Activated gamma-delta T cell treated with Interleukin-2 at 50 U/mL for 16 hours (primary cell): ENCODE measurements at regions not wholly inside any gene's neighbourhood (a gene's known extent, or its start where the extent isn't known, plus 50 kb on each side); places are given as distances from the start of the nearest gene placed in this dataset.

Source experiments
- DNase-seq: peaks from one replicate; pipeline ENCODE4 v3.0.0-alpha.2; 2020

DNA sequence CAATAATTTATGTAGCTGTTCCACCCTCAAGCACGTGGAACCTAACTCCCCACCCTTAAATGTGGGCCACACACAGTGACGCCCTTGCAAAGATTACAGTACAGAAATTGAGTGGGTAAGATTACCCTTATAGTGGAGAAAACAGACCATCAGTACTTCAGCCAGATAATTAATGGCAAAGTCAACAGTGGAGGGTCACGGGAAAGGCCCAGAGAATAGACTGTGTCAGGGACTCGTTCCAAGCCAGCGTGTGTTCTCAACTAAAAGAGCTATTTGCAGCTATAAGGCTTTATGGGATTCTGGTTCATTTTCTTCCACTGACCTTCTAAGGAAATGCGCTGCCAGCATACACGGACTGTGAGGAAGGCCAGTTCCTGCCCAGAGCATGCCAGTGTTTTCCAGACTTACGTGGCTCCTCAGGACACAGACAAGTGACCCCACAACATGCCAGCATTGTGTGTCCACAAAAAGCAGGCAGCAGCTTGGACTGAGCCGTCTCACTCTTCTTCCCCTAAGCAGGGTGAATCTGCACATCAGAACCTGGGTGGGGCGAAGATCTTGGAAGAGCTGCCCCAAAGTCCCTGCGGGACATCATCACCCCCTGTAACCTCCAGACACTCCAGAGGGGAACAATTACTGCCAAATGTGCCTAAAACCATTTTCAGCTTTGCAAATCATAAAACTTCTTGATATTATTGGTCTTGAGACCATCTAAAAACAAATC lies 428.5 kb downstream of the OCA2 start:
- DNase-seq = no peak

- no peak for DNase-seq
Measured at GRCh38 chr15:27669641-27670040, 429.5 kb downstream of the OCA2 start.

DNA sequence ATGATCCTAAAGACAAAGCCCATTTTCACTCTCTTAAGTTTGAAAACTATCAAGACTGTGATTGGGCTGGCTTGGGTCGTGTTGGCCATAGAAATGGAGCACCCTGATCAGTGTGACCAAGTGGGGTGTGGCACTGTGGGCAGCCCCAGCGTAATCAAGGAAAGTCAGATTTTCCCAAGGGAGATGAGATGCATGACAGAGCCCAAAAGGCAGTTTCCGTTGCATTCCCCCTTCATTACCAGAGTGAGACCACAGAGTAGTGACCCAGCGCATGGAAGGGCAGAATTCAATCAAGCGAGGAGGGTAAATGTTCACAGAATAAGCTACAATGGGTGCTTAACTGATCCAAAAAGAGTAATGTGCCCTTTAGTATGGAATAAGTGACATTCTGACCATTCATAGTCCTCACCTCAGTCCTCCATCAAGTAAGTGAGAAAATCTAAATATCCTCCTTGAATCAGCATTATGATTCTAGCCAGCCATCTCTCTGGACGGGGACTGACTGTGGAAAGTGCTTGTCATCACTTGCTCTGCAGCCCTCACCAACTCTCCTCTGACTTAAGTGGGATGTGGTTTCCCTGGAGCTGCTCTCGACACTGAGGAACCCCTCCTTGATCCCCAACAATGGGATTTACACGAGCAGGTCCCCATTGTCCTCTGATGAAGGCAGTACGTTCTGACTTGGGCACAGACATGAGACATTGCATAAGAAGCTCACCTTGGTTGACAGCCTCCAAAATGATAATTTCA lies 430.5 kb downstream of the OCA2 start:
- DNase-seq = no peak

- DNase-seq = peak; percentile 11
Measured at GRCh38 chr15:27665002-27665401, 434.1 kb downstream of the OCA2 start.

DNA sequence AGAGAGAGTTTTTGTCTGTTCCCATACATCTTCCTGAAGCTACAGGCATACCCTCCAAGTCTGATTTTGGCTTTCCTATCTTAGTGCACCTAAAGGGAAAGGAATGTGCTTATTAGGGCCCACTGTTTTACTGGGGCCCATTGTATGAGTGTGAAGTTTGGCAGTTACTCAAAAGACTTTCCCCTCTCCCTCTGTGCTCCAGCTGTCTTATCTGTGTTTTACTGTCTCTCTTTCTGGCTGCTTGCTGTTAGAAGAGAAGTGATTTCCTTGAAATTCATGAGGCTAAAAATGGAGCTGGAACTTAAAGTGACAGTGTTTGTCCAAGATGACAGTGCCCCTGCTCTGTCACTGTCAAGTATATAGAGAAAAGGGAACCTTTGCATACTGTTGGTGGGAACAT lies 436.2 kb downstream of the OCA2 start:
- DNase-seq = no peak

DNA sequence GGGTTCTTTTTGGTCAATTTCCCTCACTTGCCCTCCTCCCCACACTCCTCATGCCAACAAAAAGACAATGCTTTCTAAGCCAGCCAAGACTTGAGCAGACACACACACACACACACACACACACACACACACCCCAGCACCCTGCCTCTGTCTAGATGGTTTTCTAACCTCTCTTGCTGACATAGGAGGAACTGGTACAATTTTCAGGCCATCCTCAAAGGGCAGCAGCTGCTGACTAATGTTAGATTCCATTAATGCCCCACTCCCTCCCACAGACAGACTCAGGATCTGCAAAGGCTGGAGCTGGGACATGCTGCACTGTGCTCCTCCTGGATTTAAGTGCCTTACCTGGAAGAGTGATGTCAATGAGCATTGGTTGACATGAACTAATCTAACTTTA lies 438.4 kb downstream of the OCA2 start:
- no peak for DNase-seq

DNA sequence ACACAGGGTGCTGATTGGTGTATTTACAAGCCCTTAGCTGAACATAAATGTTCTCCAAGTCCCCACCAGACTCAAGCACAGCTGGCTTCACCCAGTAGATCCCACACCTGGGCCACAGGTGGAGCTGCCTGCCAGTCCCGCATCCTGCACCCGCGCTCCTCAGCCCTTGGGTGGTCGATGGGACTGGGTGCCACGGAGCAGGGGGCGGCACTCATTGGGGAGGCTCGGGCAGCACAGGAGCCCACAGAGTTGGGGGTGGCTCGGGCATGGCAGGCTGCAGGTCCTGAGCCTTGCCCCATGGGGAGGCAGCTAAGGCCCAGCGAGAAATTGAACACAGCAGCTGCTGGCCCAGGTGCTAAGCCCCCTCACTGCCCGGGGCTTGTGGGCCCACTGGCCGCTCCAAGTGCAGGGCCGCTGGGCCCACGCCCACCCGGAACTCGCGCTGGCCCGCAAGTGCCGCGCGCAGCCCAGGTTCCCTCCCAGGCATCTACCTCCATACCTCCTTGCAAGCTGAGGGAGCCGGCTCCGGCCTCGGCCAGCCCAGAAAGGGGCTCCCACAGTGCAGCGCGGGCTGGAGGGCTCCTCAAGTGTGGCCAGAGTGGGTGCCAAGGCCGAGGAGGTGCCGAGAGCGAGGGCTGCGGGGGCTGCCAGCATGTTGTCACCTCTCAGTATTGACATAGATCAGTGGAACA lies 442.7 kb downstream of the OCA2 start:
- no peak for DNase-seq

GRCh38 chr15:27655056-27655455 lies 444.1 kb downstream of the OCA2 start:
- no peak for DNase-seq

DNA sequence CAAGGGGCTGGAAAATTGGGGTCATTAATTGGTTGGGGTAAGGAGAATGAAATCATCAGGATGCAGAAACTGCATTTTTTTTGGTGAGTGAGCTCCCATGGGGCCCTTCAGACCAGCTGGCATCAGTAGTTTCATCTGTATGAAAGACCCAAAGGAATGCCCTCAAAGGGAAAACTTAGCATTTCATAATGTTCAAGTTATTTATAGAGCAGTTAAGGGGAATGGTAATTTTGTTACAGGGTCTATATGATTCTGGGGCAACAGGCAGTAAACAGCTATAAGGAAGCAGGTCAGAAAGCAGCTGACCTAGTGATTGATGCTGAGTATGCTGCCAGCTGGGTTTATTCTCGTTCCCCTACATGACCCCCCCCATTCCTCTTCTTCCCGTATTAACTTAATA lies 448.9 kb downstream of the OCA2 start:
- no peak for DNase-seq

- DNase-seq = no peak
Measured at GRCh38 chr15:27648359-27648758, 450.8 kb downstream of the OCA2 start.

DNA sequence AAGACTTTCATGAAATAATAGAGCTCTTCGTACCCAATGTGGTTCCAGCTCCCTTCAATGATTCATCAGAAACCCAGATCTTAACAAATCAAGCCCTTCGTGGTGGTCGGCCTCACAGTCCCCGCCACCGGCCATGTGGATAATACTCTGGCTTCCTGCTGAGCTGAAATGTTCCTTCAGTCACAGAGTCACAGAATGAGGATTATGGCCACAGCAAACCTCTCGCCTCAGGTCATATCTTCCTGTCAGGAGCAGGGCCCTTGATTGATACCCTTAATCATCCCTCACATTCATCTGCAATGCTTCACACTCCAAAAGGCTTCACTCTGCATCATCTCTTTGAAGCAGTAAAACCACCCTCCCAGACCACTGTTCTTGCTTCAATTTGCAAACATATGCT lies 452.6 kb downstream of the OCA2 start:
- no peak for DNase-seq

GRCh38 chr15:27645672-27646071 lies 453.4 kb downstream of the OCA2 start:
- DNase-seq = no peak

GRCh38 chr15:27642981-27643380 lies 456.1 kb downstream of the OCA2 start:
- DNase-seq = no peak

GRCh38 chr15:27639595-27639994 lies 459.5 kb downstream of the OCA2 start:
- no peak for DNase-seq

DNA sequence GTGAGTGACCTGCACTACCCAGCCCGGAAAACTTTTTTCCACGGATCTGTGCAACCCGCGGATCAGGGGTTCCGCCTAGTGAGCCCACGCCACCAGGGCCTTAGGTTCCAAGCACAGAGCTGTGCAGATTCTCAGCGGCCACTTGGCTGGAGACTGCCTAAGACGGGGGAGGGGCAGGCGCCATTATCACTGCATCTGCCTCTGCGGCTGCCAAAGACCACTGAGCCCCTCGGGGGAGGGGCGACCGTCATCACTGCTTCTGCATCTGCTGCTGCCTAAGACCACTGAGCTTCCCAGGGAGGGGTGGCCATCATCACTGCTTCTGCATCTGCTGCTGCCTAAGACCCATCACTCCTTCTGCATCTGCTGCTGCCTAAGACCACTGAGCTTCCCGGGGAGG lies 460.2 kb downstream of the OCA2 start:
- no peak for DNase-seq

DNA sequence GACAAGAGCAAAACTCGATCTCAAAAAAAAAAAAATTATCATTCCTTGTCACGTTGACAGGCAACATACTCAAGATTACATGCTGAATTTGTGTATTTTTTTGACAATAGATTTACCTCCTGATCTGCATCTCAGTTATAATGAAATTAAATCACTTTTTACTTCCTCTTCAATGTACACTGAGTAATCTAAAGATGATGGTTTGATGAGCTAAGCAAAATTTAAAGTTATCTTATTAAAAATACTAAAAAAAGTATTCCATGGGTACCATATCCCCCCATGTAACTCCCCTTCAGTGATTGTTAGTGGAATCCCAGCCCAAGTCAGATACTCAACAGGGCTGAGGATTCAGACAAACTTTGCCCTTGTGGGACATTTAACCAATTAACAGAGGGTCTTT lies 463.2 kb downstream of the OCA2 start:
- no peak for DNase-seq

DNA sequence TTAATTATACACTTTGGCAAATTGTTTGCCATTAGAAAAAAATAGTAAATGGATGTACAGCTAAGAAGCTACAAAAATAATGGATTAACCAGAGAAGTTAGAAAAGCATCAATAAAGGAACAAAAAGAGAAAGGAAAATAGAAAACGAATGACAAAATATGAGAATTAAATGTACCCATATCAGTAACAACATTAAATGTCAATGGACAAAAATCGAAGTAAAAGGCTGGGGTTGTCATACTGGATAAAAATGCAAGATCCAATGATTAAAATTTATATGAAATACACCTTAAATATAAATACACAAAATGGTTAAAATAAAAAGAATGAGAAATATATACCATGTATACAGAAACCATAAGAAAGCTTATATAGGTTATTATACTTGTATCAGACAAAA lies 470.6 kb downstream of the OCA2 start:
- DNase-seq = no peak

DNA sequence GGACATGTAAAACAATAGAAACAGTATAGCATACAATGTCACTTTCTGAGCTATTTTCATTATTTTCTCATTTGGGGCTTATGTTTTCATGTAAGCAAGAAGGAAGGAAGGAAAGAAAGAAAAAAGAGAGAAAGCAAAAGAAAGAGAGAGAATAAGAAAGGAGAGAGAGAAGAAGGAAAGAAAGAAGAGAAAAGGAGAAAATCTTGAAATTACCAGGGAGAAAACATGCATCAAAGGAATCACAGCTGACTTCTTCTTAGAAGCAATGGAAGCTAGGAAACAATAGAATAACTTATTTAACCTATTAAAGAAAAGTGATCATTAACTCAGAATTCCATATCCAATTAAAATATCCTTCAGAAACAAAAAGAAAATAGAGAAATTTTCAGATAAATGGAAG lies 471.5 kb downstream of the OCA2 start:
- DNase-seq = no peak

DNA sequence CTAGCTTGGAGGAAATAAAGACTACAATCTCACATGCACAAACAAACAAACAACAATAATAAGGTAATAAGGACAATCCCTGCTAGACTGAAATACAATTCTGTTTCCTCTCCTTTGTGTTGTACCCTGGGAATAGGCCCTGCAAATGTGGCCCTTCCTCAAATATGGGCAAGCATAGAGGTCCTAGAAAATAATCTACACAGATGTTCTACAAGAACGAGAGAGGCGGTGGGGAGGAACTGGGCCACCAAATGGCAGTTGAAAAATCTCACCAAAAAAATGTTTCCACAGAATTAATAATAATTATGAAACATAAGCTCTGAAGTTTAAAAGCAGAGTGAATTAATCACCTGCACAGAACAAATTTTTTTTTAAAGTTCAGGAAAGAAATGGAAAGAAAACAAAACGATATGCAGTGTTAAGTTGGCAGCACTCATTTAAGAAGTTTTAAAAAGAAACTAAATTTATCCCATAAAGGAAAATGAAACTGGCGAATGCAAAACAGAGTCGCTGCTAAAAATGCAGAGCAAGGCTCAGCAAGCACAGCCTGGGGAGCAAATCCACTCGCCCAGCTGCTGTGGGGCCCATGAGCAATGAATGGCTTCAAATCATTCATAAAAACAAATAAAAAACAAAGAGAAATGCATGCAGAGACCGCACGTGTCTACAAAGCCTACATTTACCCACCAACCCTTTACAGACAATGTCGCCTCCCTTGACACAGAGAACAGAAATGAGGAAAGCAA lies 475.4 kb downstream of the OCA2 start:
- DNase-seq = no peak

GRCh38 chr15:27623149-27623548 lies 476.0 kb downstream of the OCA2 start:
- DNase-seq = no peak

DNA sequence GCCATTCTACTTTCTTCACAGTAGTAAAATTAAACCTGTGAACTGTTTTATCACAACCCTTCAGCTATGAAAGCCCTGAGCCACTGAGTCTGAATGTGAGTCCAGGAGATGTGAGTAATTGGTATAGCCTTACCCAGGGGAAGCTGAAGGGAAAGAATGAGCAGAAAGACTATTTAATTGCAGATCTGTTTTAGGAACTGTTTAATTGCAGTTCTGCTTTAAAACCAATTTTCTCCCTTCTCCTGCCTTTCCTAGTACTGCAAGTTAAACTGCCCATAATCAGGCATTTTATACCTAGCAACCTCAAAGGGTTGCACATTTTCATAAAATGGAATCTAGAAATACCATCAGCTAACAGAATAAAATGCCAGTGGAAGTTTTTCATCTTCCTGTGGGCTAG lies 476.7 kb downstream of the OCA2 start:
- no peak for DNase-seq

GRCh38 chr15:27619204-27619603 lies 479.9 kb downstream of the OCA2 start:
- DNase-seq = no peak

GRCh38 chr15:27617013-27617412 lies 482.1 kb downstream of the OCA2 start:
- no peak for DNase-seq
